B cell (primary cell): ENCODE measurements at regions not wholly inside any gene's neighbourhood (a gene's known extent, or its start where the extent isn't known, plus 50 kb on each side); places are given as distances from the start of the nearest gene placed in this dataset.

Experiments
- ATAC-seq: fragments of 200-7000 bp; cut with Tn5 transposase; one replicate; pipeline ENCODE4 v1.10.0; 2021; ENCODE audit warnings: low read depth, mild to moderate bottlenecking, moderate number of reproducible peaks, moderate library complexity
- CTCF ChIA-PET: fragments of 350-600 bp; sonication (Branson Sonifier 250); formaldehyde crosslinking; loops from one replicate; lab custom pipeline; 2021; ENCODE audit warnings: antibody characterized with exemption, inconsistent platforms; lab: Charles Lee
- POLR2A ChIA-PET: fragments of 350-600 bp; sonication (Branson Sonifier 250); formaldehyde crosslinking; loops from one replicate; lab custom pipeline; 2021; ENCODE audit warnings: antibody characterized with exemption; lab: Charles Lee
- DNase-seq: peaks from one replicate; pipeline ENCODE4 v3.0.0; 2013
- H2AFZ ChIP-seq: 2 replicates; pipeline ENCODE4 v1.6.1; 2012; ENCODE audit warnings: mild to moderate bottlenecking, low read depth, low read length; ENCODE audit not compliant: insufficient read depth, poor library complexity, severe bottlenecking
- H3K27ac ChIP-seq, 2 donors: 1 replicate in 1 of 2; 2 replicates in 1 of 2; pipeline ENCODE4 v1.5.1; 2012 to 2013; ENCODE audit warnings: low read length in 2 of 2, mild to moderate bottlenecking in 2 of 2, moderate library complexity in 1 of 2
- H3K27me3 ChIP-seq, 4 experiments: fragments of 200-600 bp in 1 of 4; sonication (generic) in 1 of 4; replicated peaks in 1 of 4; 1 replicate in 2 of 4; 2 replicates in 2 of 4; pipeline versions ENCODE4 v1.6.1 to v1.7.0; 2013 to 2016; ENCODE audit warnings: low read length in 3 of 4, mild to moderate bottlenecking in 2 of 4, mixed read lengths in 1 of 4, moderate library complexity in 1 of 4; ENCODE audit not compliant: insufficient read depth in 4 of 4, control insufficient read depth in 3 of 4; ENCODE audit errors: control extremely low read depth in 1 of 4
- H3K36me3 ChIP-seq, 2 experiments: replicated peaks in 1 of 2; 1 replicate in 1 of 2; 2 replicates in 1 of 2; pipeline versions ENCODE4 v1.6.1 to v1.7.1; 2013; ENCODE audit warnings: low read length in 1 of 2; ENCODE audit not compliant: insufficient read depth in 2 of 2, control insufficient read depth in 1 of 2; ENCODE audit errors: control extremely low read depth in 1 of 2, extremely low read depth in 1 of 2
- H3K4me1 ChIP-seq, 2 donors: fragments of 200-600 bp in 1 of 2; sonication (generic) in 1 of 2; 1 replicate in 1 of 2; 2 replicates in 1 of 2; pipeline versions ENCODE4 v1.5.1 to v1.6.1; 2013 to 2017; ENCODE audit warnings: low read length in 2 of 2; ENCODE audit not compliant: control insufficient read depth in 2 of 2, insufficient read depth in 2 of 2
- H3K4me2 ChIP-seq: replicated peaks from 2 replicates; pipeline ENCODE3; 2012; ENCODE audit warnings: mild to moderate bottlenecking, low read depth, low read length; ENCODE audit not compliant: poor library complexity, severe bottlenecking
- H3K4me3 ChIP-seq, 5 experiments: fragments of 200-600 bp in 1 of 5; sonication (generic) in 1 of 5; 1 replicate in 3 of 5; 2 replicates in 2 of 5; pipeline versions ENCODE4 v1.5.1 to v1.7.0; 2011 to 2016; ENCODE audit warnings: low read length in 4 of 5, mild to moderate bottlenecking in 4 of 5, low read depth in 2 of 5, control low read depth in 1 of 5, moderate library complexity in 1 of 5; ENCODE audit not compliant: insufficient read depth in 1 of 5; ENCODE audit errors: control extremely low read depth in 1 of 5, extremely low read depth in 1 of 5
- H3K79me2 ChIP-seq: fragments of 200-600 bp; sonication (generic); one replicate; pipeline ENCODE4 v1.6.0; 2016; ENCODE audit warnings: low read length; ENCODE audit not compliant: control insufficient read depth, insufficient read depth
- H3K9ac ChIP-seq: fragments of 200-600 bp; sonication (generic); 2 replicates; pipeline ENCODE4 v1.6.1; 2017; ENCODE audit warnings: mild to moderate bottlenecking, low read length, moderate library complexity
- H3K9me3 ChIP-seq, 3 donors: one replicate each; pipeline versions ENCODE4 v1.6.1 to v1.7.1; 2013; ENCODE audit warnings: low read length in 2 of 3; ENCODE audit not compliant: control insufficient read depth in 2 of 3, insufficient read depth in 1 of 3; ENCODE audit errors: control extremely low read depth in 1 of 3
- H4K20me1 ChIP-seq: 2 replicates; pipeline ENCODE4 v1.6.0; 2012; ENCODE audit warnings: mild to moderate bottlenecking, low read length; ENCODE audit not compliant: insufficient read depth, control insufficient read depth, poor library complexity, severe bottlenecking
- H3K27ac Mint-ChIP-seq: one replicate; pipeline ENCODE4 v1.8.0; 2021; ENCODE audit warnings: mixed read lengths
- H3K27me3 Mint-ChIP-seq: one replicate; pipeline ENCODE4 v1.8.0; 2021; ENCODE audit warnings: mixed read lengths
- H3K4me1 Mint-ChIP-seq: one replicate; pipeline ENCODE4 v1.8.0; 2021; ENCODE audit warnings: mixed read lengths
- H3K4me3 Mint-ChIP-seq: one replicate; pipeline ENCODE4 v1.8.0; 2021; ENCODE audit warnings: mixed read lengths
- H3K9me3 Mint-ChIP-seq: one replicate; pipeline ENCODE4 v1.8.0; 2022; ENCODE audit warnings: mixed read lengths; ENCODE audit not compliant: insufficient read depth
- CTCF ChIP-seq: fragments of 200-600 bp; IDR thresholded peaks from one replicate; pipeline ENCODE4 v1.8.0; 2022; ENCODE audit warnings: antibody characterized with exemption, mild to moderate bottlenecking
- EZH2 ChIP-seq: IDR thresholded peaks from 2 replicates; pipeline ENCODE4 v1.6.1; 2012; ENCODE audit warnings: borderline replicate concordance, low read depth, mild to moderate bottlenecking, moderate library complexity, low read length; ENCODE audit not compliant: insufficient read depth, poor library complexity, severe bottlenecking
- WGBS: methylation state at CpG from one replicate; pipeline ENCODE4 v1.1.5; 2013; ENCODE audit warnings: missing lambda C conversion rate; ENCODE audit not compliant: insufficient coverage; 5-methylcytosine and 5-hydroxymethylcytosine counted together
- intact Hi-C: fragments of 100-400 bp; cut with micrococcal nuclease; formaldehyde crosslinking; loops from one replicate; pipeline ENCODE4 v1.10.0; 2022

DNA sequence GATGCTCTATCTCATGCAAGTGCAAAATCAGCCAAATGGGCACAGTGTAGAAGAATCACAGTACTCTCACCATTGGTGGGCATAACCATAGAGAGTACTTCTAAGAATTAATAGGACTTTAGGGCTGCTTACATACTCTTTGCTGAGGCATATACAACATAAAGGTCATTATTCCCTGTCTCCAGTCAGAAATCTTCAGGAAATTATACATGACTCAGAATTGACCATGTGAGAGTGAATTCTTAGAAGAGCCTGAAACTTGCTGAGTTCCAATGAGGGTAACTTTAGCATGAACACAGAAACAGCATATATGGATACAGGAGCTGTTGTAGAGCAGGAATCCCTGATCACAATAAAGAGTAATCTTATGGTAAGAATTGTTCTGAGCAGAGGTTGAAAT lies 498.7 kb downstream of the TENT5A start:
- Mint-ChIP-seq H3K27ac (no peak overlapping the region), H3K4me3 (no peak overlapping the region), H3K9me3 (peaks cover 2% of the 10 kb centered on the region), H3K27me3 (no peaks in the 10 kb centered on the region), H3K4me1 (no peaks in the 10 kb centered on the region)
- H3K36me3 ChIP-seq: no peaks in the 10 kb centered on the region
- no peaks in the 10 kb centered on the region for H3K4me1 ChIP-seq
- intact Hi-C loops: no loop called here
- DNase-seq (no peak), ATAC-seq (no peak)
- no peak overlapping the region for H2AFZ ChIP-seq
- H3K27me3 ChIP-seq: no peaks in the 10 kb centered on the region
- H3K9ac ChIP-seq: no peak overlapping the region
- ChIA-PET POLR2A (no interaction called here), CTCF (no interaction called here)
- H3K9me3 ChIP-seq: peaks cover 0 to 3% (median 0%) of the 10 kb centered on the region in 3 donors
- H4K20me1 ChIP-seq: no peaks in the 10 kb centered on the region
- TF ChIP-seq EZH2 (no peak), CTCF (no peak)
- H3K4me3 ChIP-seq: no peak overlapping the region
- H3K4me2 ChIP-seq: no peak overlapping the region
- H3K27ac ChIP-seq: no peak overlapping the region
- H3K79me2 ChIP-seq: no peaks in the 10 kb centered on the region

GRCh38 chr6:81252231-81252630 lies 500.2 kb downstream of the TENT5A start:
- no peak for ATAC-seq
- Histone ChIP-seq H3K36me3 (no peaks in the 10 kb centered on the region), H4K20me1 (no peaks in the 10 kb centered on the region), H3K9ac (no peak overlapping the region), H3K4me1 (no peaks in the 10 kb centered on the region), H3K4me3 (no peak overlapping the region), H3K9me3 (peaks cover 0 to 3% (median 0%) of the 10 kb centered on the region in 3 donors), H2AFZ (no peak overlapping the region), H3K4me2 (no peak overlapping the region), H3K27ac (no peak overlapping the region), H3K27me3 (no peaks in the 10 kb centered on the region), H3K79me2 (no peaks in the 10 kb centered on the region)
- TF ChIP-seq EZH2 (no peak), CTCF (no peak)
- H3K27me3 Mint-ChIP-seq: no peaks in the 10 kb centered on the region
- H3K9me3 Mint-ChIP-seq: peaks cover 2% of the 10 kb centered on the region
- H3K27ac Mint-ChIP-seq: no peak overlapping the region
- no CpG with 5 or more reads among the region's 4 CpGs for WGBS
- no peak overlapping the region for H3K4me3 Mint-ChIP-seq
- POLR2A ChIA-PET: no interaction called here
- no peaks in the 10 kb centered on the region for H3K4me1 Mint-ChIP-seq
- no peak for DNase-seq
- CTCF ChIA-PET: no interaction called here
- intact Hi-C loops: no loop called here
